HFFc6 (cell line): ENCODE measurements at regions not wholly inside any gene's neighbourhood (a gene's known extent, or its start where the extent isn't known, plus 50 kb on each side); places are given as distances from the start of the nearest gene placed in this dataset.
"Not testable (repeated sequence)": the region's sequence is repeated elsewhere in the genome, so short reads cannot be mapped to it uniquely, and the experiment has no call there.

Experiments used
- DNase-seq: peaks from one replicate; pipeline ENCODE4 v3.0.0-alpha.2; 2018
- H3K27ac Mint-ChIP-seq: 2 replicates; pipeline ENCODE4 v1.8.0; 2020; ENCODE audit warnings: mild to moderate bottlenecking, mixed read lengths
- H3K27me3 Mint-ChIP-seq: 2 replicates; pipeline ENCODE4 v1.8.0; 2021; ENCODE audit warnings: mild to moderate bottlenecking, moderate library complexity, mixed read lengths; ENCODE audit not compliant: insufficient read depth
- H3K36me3 Mint-ChIP-seq: 2 replicates; pipeline ENCODE4 v1.8.0; 2021; ENCODE audit warnings: low read depth, mixed read lengths
- H3K4me1 Mint-ChIP-seq: 2 replicates; pipeline ENCODE4 v1.8.0; 2020; ENCODE audit warnings: low read depth, mixed read lengths
- H3K4me3 Mint-ChIP-seq: 2 replicates; pipeline ENCODE4 v1.8.0; 2020; ENCODE audit warnings: mild to moderate bottlenecking, moderate library complexity, mixed read lengths
- H3K9me3 Mint-ChIP-seq: 2 replicates; pipeline ENCODE4 v1.8.0; 2020; ENCODE audit warnings: mild to moderate bottlenecking, mixed read lengths
- TF ChIP-seq, protein P1 (sequence below): fragments of 200-600 bp; sonication (generic); IDR thresholded peaks from 2 replicates; pipeline ENCODE4 v1.5.0; 2021; ENCODE audit warnings: antibody characterized with exemption, mild to moderate bottlenecking

DNA sequence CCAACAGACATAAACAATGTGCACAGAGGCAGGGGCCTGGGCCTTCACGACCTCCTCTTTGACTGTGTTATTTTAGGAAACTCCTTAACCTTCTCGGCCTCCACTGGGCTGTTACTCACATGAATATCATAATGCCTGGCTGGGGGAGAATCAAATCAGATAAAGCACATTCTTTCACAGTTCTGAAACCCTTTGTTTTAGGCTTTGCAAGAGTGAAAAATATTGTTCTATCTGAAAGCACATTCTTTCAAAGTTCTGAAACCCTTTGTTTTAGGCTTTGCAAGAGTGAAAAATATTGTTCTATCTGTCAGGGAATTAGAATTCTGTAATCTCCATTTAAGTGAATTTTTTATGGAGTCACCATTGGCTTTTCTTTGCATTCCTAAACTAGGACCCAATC, 50.7 kb upstream of the SYNDIG1 start:
- no peak overlapping the region for H3K27ac Mint-ChIP-seq
- TF ChIP-seq, protein P1, sequence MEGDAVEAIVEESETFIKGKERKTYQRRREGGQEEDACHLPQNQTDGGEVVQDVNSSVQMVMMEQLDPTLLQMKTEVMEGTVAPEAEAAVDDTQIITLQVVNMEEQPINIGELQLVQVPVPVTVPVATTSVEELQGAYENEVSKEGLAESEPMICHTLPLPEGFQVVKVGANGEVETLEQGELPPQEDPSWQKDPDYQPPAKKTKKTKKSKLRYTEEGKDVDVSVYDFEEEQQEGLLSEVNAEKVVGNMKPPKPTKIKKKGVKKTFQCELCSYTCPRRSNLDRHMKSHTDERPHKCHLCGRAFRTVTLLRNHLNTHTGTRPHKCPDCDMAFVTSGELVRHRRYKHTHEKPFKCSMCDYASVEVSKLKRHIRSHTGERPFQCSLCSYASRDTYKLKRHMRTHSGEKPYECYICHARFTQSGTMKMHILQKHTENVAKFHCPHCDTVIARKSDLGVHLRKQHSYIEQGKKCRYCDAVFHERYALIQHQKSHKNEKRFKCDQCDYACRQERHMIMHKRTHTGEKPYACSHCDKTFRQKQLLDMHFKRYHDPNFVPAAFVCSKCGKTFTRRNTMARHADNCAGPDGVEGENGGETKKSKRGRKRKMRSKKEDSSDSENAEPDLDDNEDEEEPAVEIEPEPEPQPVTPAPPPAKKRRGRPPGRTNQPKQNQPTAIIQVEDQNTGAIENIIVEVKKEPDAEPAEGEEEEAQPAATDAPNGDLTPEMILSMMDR = no peak
- peaks cover 20% of the 10 kb centered on the region for H3K9me3 Mint-ChIP-seq
- no peaks in the 10 kb centered on the region; the same call in 1 of the 2 replicates for H3K4me1 Mint-ChIP-seq
- no peak for DNase-seq
- peaks cover 9% of the 10 kb centered on the region for H3K27me3 Mint-ChIP-seq
- H3K4me3 Mint-ChIP-seq = no peak overlapping the region
- peaks cover 8% of the 10 kb centered on the region for H3K36me3 Mint-ChIP-seq

- H3K9me3 Mint-ChIP-seq = peaks cover 20% of the 10 kb centered on the region
- peaks cover 8% of the 10 kb centered on the region for H3K36me3 Mint-ChIP-seq
- TF ChIP-seq, protein P1 = no peak
- no peak overlapping the region for H3K4me3 Mint-ChIP-seq
- DNase-seq = no peak
- H3K27me3 Mint-ChIP-seq = peaks cover 4% of the 10 kb centered on the region
- H3K27ac Mint-ChIP-seq = no peak overlapping the region
- H3K4me1 Mint-ChIP-seq = no peaks in the 10 kb centered on the region; the same call in 1 of the 2 replicates
Measured at GRCh38 chr20:24417485-24417884, 51.9 kb upstream of the SYNDIG1 start.

DNA sequence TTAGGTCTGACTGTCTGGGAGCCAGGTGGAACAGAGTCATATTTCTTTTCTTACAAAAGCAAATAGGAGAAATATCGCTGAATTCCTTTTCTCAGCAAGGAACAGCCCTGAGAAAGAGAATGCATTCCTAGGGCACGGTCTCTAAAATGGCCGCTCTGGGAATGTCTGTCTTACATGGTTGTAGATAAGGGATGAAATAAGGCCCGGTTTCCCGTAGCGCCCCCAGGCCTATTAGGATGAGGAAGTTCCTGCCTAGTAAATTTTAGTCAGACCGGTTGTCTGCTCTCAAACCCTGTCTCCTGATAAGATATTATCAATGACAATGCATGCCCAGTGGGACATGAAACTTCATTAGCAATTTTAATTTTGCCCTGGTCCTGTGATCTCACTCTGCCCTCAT, 54.0 kb upstream of the SYNDIG1 start:
- H3K27ac Mint-ChIP-seq, H3K4me1 Mint-ChIP-seq, H3K4me3 Mint-ChIP-seq, DNase-seq, H3K36me3 Mint-ChIP-seq, H3K27me3 Mint-ChIP-seq: not testable (repeated sequence)
- H3K9me3 Mint-ChIP-seq = peaks cover 20% of the 10 kb centered on the region

- TF ChIP-seq, protein P1 = no peak
- Mint-ChIP-seq H3K4me3 (no peak overlapping the region), H3K36me3 (peaks cover 8% of the 10 kb centered on the region), H3K27ac (no peak overlapping the region), H3K9me3 (peaks cover 22% of the 10 kb centered on the region), H3K4me1 (peaks cover 6% of the 10 kb centered on the region; the same call in 1 of the 2 replicates), H3K27me3 (peaks cover 11% of the 10 kb centered on the region)
- no peak for DNase-seq
Measured at GRCh38 chr20:24411834-24412216, 57.6 kb upstream of the SYNDIG1 start.

DNA sequence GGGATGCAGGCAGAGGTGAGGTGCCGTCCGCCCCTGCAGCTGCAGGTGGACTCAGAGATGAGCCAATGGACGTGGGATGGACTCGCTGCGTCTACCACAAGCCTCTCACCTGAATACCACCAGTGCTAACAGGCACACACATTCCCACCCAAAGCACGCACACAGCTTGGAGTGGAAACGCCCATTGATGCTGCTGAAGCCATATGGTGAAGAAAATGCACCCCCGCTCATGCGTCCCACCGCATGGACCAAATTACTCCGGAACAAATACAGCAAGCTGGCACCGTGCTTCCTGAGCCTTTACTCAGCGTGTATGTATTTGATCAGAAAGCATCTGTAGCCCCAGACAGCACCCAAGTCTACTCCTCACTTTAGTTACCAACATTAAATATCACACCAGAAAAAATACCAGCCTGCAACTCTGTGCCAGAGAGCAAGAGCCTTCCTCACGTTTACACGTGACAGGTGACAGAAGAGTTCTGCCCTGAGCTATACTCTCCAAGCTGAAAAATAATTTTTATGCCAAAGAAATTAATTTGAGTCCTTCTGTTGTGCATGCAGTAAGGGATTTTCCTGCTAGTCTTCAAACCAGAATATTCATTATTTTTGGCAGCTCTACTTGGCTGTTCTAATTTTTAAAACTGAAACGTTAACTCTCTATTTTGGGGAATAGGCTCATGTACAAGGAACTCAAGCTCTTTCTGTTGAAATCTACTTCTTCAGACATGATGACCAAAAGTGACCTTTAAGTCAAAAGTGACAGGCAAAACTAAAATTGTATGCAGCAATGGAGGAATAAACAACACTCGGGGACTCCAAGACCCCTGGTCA, 58.2 kb upstream of the SYNDIG1 start:
- DNase-seq = no peak
- Mint-ChIP-seq H3K27me3 (peaks cover 11% of the 10 kb centered on the region), H3K4me3 (no peak overlapping the region), H3K9me3 (peaks cover 16% of the 10 kb centered on the region), H3K27ac (no peak overlapping the region), H3K36me3 (peaks cover 8% of the 10 kb centered on the region), H3K4me1 (peaks cover 11% of the 10 kb centered on the region; the same call in 1 of the 2 replicates)
- TF ChIP-seq, protein P1 = no peak

DNA sequence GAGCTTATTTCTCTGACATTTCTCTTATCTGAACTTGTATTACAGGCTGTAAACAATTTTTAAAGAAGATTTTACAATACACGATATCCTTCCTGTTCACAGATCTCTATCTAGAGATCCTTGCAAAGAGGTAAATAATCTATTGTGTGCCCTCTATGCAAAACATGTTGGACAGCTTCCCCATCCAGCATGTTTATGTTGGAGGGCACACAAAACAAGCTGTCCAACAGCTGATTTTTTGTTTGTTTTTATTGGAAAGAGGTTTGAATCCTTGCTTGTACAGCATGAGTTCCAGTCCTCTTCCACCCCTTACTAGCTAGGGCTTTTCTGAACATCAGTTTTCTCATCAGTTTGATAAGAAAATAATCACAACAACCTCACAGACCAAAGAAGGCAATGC, 62.3 kb upstream of the SYNDIG1 start:
- peaks cover 7% of the 10 kb centered on the region for H3K27me3 Mint-ChIP-seq
- no peak for DNase-seq
- TF ChIP-seq, protein P1 = no peak
- H3K36me3 Mint-ChIP-seq = no peaks in the 10 kb centered on the region
- H3K4me1 Mint-ChIP-seq = peaks cover 11% of the 10 kb centered on the region; the same call in 1 of the 2 replicates
- H3K27ac Mint-ChIP-seq = no peak overlapping the region
- H3K9me3 Mint-ChIP-seq = peaks cover 3% of the 10 kb centered on the region
- H3K4me3 Mint-ChIP-seq = no peak overlapping the region
